CD4-positive, alpha-beta memory T cell (primary cell): ENCODE measurements at regions not wholly inside any gene's neighbourhood (a gene's known extent, or its start where the extent isn't known, plus 50 kb on each side); places are given as distances from the start of the nearest gene placed in this dataset.

Experiments used
- CTCF ChIA-PET: fragments of 350-600 bp; sonication (Branson Sonifier 250); formaldehyde crosslinking; loops from one replicate; lab custom pipeline; 2021; ENCODE audit warnings: inconsistent platforms; ENCODE audit not compliant: partially characterized antibody; lab: Charles Lee
- POLR2A ChIA-PET: fragments of 350-600 bp; sonication (Branson Sonifier 250); formaldehyde crosslinking; loops from one replicate; lab custom pipeline; 2021; ENCODE audit not compliant: partially characterized antibody; lab: Charles Lee
- DNase-seq, 5 donors: peaks; one replicate each; pipeline versions ENCODE4 v3.0.0 to v3.0.0-alpha.2; 2020 to 2022; ENCODE audit warnings: mixed read lengths in 1 of 5
- H3K27ac ChIP-seq: one replicate; pipeline ENCODE4 v1.7.0; 2013; ENCODE audit warnings: low read depth, low read length
- H3K27me3 ChIP-seq: 2 replicates; pipeline ENCODE4 v1.7.0; 2013; ENCODE audit warnings: mild to moderate bottlenecking, low read length, moderate library complexity; ENCODE audit not compliant: insufficient read depth
- H3K36me3 ChIP-seq: 2 replicates; pipeline ENCODE4 v1.7.0; 2013; ENCODE audit warnings: mild to moderate bottlenecking, low read length, moderate library complexity; ENCODE audit not compliant: insufficient read depth
- H3K4me1 ChIP-seq: 2 replicates; pipeline ENCODE4 v1.7.0; 2013; ENCODE audit warnings: mild to moderate bottlenecking, low read length, moderate library complexity; ENCODE audit not compliant: insufficient read depth
- H3K4me3 ChIP-seq, 2 donors: one replicate each; pipeline ENCODE4 v1.7.0; 2013; ENCODE audit warnings: low read length in 2 of 2, mild to moderate bottlenecking in 1 of 2
- H3K9me3 ChIP-seq, 2 donors: one replicate each; pipeline ENCODE4 v1.7.0; 2013; ENCODE audit warnings: low read length in 2 of 2, control low read depth in 1 of 2; ENCODE audit not compliant: control insufficient read depth in 1 of 2
- H3K27ac Mint-ChIP-seq, 7 donors: one replicate each; pipeline ENCODE4 v1.8.0; 2020 to 2021; ENCODE audit warnings: mixed read lengths in 7 of 7, mild to moderate bottlenecking in 6 of 7, inconsistent platforms in 3 of 7, moderate library complexity in 3 of 7
- H3K27me3 Mint-ChIP-seq, 2 donors: one replicate each; pipeline ENCODE4 v1.8.0; 2020 to 2021; ENCODE audit warnings: mixed read lengths in 2 of 2
- H3K36me3 Mint-ChIP-seq, 2 donors: one replicate each; pipeline ENCODE4 v1.8.0; 2020 to 2021; ENCODE audit warnings: mixed read lengths in 2 of 2, inconsistent platforms in 1 of 2, mild to moderate bottlenecking in 1 of 2
- H3K4me1 Mint-ChIP-seq, 4 donors: one replicate each; pipeline ENCODE4 v1.8.0; 2020 to 2021; ENCODE audit warnings: mixed read lengths in 4 of 4, mild to moderate bottlenecking in 1 of 4
- H3K4me3 Mint-ChIP-seq, 8 donors: one replicate each; pipeline ENCODE4 v1.8.0; 2020 to 2021; ENCODE audit warnings: mixed read lengths in 8 of 8, mild to moderate bottlenecking in 7 of 8, moderate library complexity in 6 of 8, inconsistent platforms in 3 of 8
- H3K9me3 Mint-ChIP-seq, 8 donors: one replicate each; pipeline ENCODE4 v1.8.0; 2020 to 2021; ENCODE audit warnings: mixed read lengths in 8 of 8, mild to moderate bottlenecking in 5 of 8, inconsistent platforms in 3 of 8, moderate library complexity in 1 of 8
- intact Hi-C: fragments of 100-400 bp; cut with micrococcal nuclease; formaldehyde crosslinking; loops from one replicate; pipeline ENCODE4 v1.15.1; 2023

DNA sequence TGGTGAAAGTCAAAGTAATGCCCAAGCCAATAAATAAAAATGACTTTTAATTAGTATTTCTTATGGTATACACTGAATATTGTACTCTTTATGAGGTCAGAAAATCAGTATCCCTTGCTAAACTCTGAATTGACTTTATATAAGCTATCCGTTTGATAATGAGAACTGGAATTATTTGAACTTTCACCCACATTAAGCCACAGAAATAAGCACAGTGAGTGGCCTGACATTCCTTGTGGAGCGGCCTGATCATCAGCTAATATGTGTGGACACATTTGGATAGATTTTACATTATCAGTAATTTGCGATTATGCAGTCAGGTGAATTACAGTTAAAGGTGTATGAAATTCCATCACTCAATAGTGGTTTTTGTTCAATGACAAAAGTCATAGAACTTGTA lies 136.0 kb upstream of the CBLB start:
- no peaks in the 10 kb centered on the region for H3K27me3 ChIP-seq
- H3K9me3 ChIP-seq, result no peaks in the 10 kb centered on the region
- no peak overlapping the region for H3K4me3 ChIP-seq
- Mint-ChIP-seq H3K27ac (no peak overlapping the region), H3K4me1 (peaks cover 9 to 24% (median 11%) of the 10 kb centered on the region in 4 donors), H3K27me3 (no peaks in the 10 kb centered on the region), H3K9me3 (peaks cover 0 to 6% (median 2%) of the 10 kb centered on the region in 8 donors), H3K4me3 (peak overlapping the region in 7 of 8 donors; percentile 53 to 87 (median 79)), H3K36me3 (no peaks in the 10 kb centered on the region)
- intact Hi-C loops, result loop anchor here (2.0 kb wide), 1 partner anchor 16 kb away; no protein-coding TSS in a partner anchor
- ChIA-PET CTCF (no interaction called here), POLR2A (no interaction called here)
- peaks cover 7% of the 10 kb centered on the region for H3K4me1 ChIP-seq
- no peak for DNase-seq
- no peaks in the 10 kb centered on the region for H3K36me3 ChIP-seq
- no peak overlapping the region for H3K27ac ChIP-seq

- Mint-ChIP-seq H3K27me3 (no peaks in the 10 kb centered on the region), H3K36me3 (no peaks in the 10 kb centered on the region)
- POLR2A ChIA-PET, result no interaction called here
Observed at GRCh38 chr3:106006001-106006400, 137.2 kb upstream of the CBLB start.

GRCh38 chr3:106006571-106006970 lies 137.8 kb upstream of the CBLB start:
- Histone ChIP-seq H3K4me1 (peaks cover 16% of the 10 kb centered on the region), H3K4me3 (no peak overlapping the region), H3K9me3 (no peaks in the 10 kb centered on the region), H3K36me3 (no peaks in the 10 kb centered on the region), H3K27me3 (no peaks in the 10 kb centered on the region), H3K27ac (no peak overlapping the region)
- DNase-seq, result no peak
- intact Hi-C loops, result no loop called here
- CTCF ChIA-PET, result no interaction called here
- Mint-ChIP-seq H3K4me1 (peaks cover 19 to 37% (median 22%) of the 10 kb centered on the region in 4 donors), H3K4me3 (no peak overlapping the region), H3K9me3 (peaks cover 0 to 6% (median 0%) of the 10 kb centered on the region in 8 donors), H3K36me3 (no peaks in the 10 kb centered on the region), H3K27me3 (no peaks in the 10 kb centered on the region), H3K27ac (no peak overlapping the region)
- POLR2A ChIA-PET, result no interaction called here

More at GRCh38 chr3:106006001-106006400, 137.2 kb upstream of the CBLB start:
- Histone ChIP-seq H3K4me3 (no peak overlapping the region), H3K27ac (no peak overlapping the region), H3K4me1 (peaks cover 16% of the 10 kb centered on the region), H3K27me3 (no peaks in the 10 kb centered on the region), H3K36me3 (no peaks in the 10 kb centered on the region), H3K9me3 (no peaks in the 10 kb centered on the region)
- H3K27ac Mint-ChIP-seq, result no peak overlapping the region
- H3K4me3 Mint-ChIP-seq, result no peak overlapping the region
- CTCF ChIA-PET, result no interaction called here
- intact Hi-C loops, result no loop called here
- no peak for DNase-seq
- peaks cover 0 to 6% (median 0%) of the 10 kb centered on the region in 8 donors for H3K9me3 Mint-ChIP-seq
- peaks cover 17 to 36% (median 21%) of the 10 kb centered on the region in 4 donors for H3K4me1 Mint-ChIP-seq

DNA sequence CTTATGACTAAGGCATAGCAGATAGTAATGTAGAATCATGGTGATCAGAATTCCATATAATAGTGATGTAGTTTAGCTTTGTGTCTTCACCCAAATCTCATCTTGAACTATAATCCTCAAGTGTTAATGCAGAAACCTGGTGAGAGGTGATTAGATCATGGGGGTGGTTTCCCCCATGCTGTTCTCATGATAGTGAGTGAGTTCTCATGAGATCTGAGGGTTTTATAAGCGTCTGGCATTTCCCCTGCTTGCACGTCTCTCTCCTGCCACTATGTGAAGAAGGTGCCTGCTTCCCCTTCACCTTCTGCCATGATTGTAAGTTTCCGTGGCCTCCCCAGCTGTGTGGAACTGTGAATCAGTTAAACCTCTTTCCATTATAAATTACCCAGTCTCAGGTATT lies 138.7 kb upstream of the CBLB start:
- Histone ChIP-seq H3K36me3 (no peaks in the 10 kb centered on the region), H3K27ac (no peak overlapping the region), H3K9me3 (no peaks in the 10 kb centered on the region), H3K4me1 (peaks cover 16% of the 10 kb centered on the region), H3K27me3 (no peaks in the 10 kb centered on the region), H3K4me3 (no peak overlapping the region)
- Mint-ChIP-seq H3K36me3 (no peaks in the 10 kb centered on the region), H3K27ac (no peak overlapping the region), H3K4me3 (no peak overlapping the region), H3K9me3 (peaks cover 0 to 2% (median 0%) of the 10 kb centered on the region in 8 donors), H3K27me3 (no peaks in the 10 kb centered on the region), H3K4me1 (peaks cover 19 to 37% (median 23%) of the 10 kb centered on the region in 4 donors)
- DNase-seq, result no peak
- POLR2A ChIA-PET, result no interaction called here
- CTCF ChIA-PET, result interaction anchor here (1.1 kb wide), 1 partner anchor 9 kb away, joined by 3 read pairs; no protein-coding TSS in a partner anchor
- intact Hi-C loops, result no loop called here

- no peaks in the 10 kb centered on the region for H3K36me3 Mint-ChIP-seq
- H3K4me1 Mint-ChIP-seq, result peaks cover 17 to 30% (median 22%) of the 10 kb centered on the region in 4 donors
- intact Hi-C loops, result no loop called here
- Histone ChIP-seq H3K27ac (no peak overlapping the region), H3K27me3 (no peaks in the 10 kb centered on the region), H3K4me3 (no peak overlapping the region), H3K36me3 (no peaks in the 10 kb centered on the region), H3K4me1 (peaks cover 16% of the 10 kb centered on the region), H3K9me3 (no peaks in the 10 kb centered on the region)
- ChIA-PET CTCF (interaction anchor here (1.1 kb wide), 1 partner anchor 11 kb away, joined by 3 read pairs; no protein-coding TSS in a partner anchor), POLR2A (no interaction called here)
- H3K4me3 Mint-ChIP-seq, result no peak overlapping the region
- H3K27ac Mint-ChIP-seq, result no peak overlapping the region
- no peak for DNase-seq
- H3K9me3 Mint-ChIP-seq, result peaks cover 0 to 2% (median 0%) of the 10 kb centered on the region in 8 donors
- no peaks in the 10 kb centered on the region for H3K27me3 Mint-ChIP-seq
Observed at GRCh38 chr3:106008766-106009165, 140.0 kb upstream of the CBLB start.

- CTCF ChIA-PET, result no interaction called here
- no peak overlapping the region for H3K4me3 ChIP-seq
- peaks cover 10% of the 10 kb centered on the region for H3K4me1 ChIP-seq
- H3K27ac ChIP-seq, result no peak overlapping the region
- peaks cover 10 to 22% (median 17%) of the 10 kb centered on the region in 4 donors for H3K4me1 Mint-ChIP-seq
- H3K36me3 Mint-ChIP-seq, result no peaks in the 10 kb centered on the region
- no peaks in the 10 kb centered on the region for H3K27me3 ChIP-seq
- intact Hi-C loops, result no loop called here
- peak overlapping the region in 3 of 7 donors; percentile 26 to 73 (median 43) for H3K27ac Mint-ChIP-seq
- POLR2A ChIA-PET, result no interaction called here
- H3K27me3 Mint-ChIP-seq, result no peaks in the 10 kb centered on the region
- no peaks in the 10 kb centered on the region for H3K9me3 ChIP-seq
- peak overlapping the region in 5 of 8 donors; percentile 0 to 51 (median 12) for H3K4me3 Mint-ChIP-seq
- DNase-seq, result no peak
- peaks cover 0 to 2% (median 0%) of the 10 kb centered on the region in 8 donors for H3K9me3 Mint-ChIP-seq
- no peaks in the 10 kb centered on the region for H3K36me3 ChIP-seq
Observed at GRCh38 chr3:106010829-106011228, 142.0 kb upstream of the CBLB start.

- CTCF ChIA-PET, result no interaction called here
- POLR2A ChIA-PET, result no interaction called here
- H3K9me3 ChIP-seq, result no peaks in the 10 kb centered on the region
- H3K27me3 ChIP-seq, result no peaks in the 10 kb centered on the region
- intact Hi-C loops, result no loop called here
- H3K4me1 Mint-ChIP-seq, result peaks cover 10 to 19% (median 15%) of the 10 kb centered on the region in 4 donors
- peaks cover 0 to 3% of the 10 kb centered on the region in 2 donors for H3K36me3 Mint-ChIP-seq
- H3K4me3 ChIP-seq, result no peak overlapping the region
- DNase-seq, result no peak
- H3K27ac ChIP-seq, result no peak overlapping the region
- H3K4me1 ChIP-seq, result peaks cover 10% of the 10 kb centered on the region
- no peak overlapping the region for H3K27ac Mint-ChIP-seq
- H3K27me3 Mint-ChIP-seq, result no peaks in the 10 kb centered on the region
- H3K36me3 ChIP-seq, result no peaks in the 10 kb centered on the region
- no peak overlapping the region for H3K4me3 Mint-ChIP-seq
- peaks cover 0 to 3% (median 0%) of the 10 kb centered on the region in 8 donors for H3K9me3 Mint-ChIP-seq
Observed at GRCh38 chr3:106013971-106014370, 145.2 kb upstream of the CBLB start.
